Fibroblast of lung (primary cell): ENCODE measurements at regions not wholly inside any gene's neighbourhood (a gene's known extent, or its start where the extent isn't known, plus 50 kb on each side); places are given as distances from the start of the nearest gene placed in this dataset.

Experiments
- DNase-seq, 2 donors: peaks; one replicate each; pipeline versions ENCODE4 v3.0.0 to v3.0.0-alpha.2; 2010; ENCODE audit warnings: low read depth in 2 of 2
- H2AFZ ChIP-seq: 2 replicates; pipeline ENCODE4 v1.5.1; 2012; ENCODE audit warnings: low read length, control low read depth, inconsistent platforms
- H3K27ac ChIP-seq: 2 replicates; pipeline ENCODE4 v1.5.1; 2011; ENCODE audit warnings: low read length, control low read depth; ENCODE audit not compliant: insufficient read depth
- H3K27me3 ChIP-seq: 2 replicates; pipeline ENCODE4 v1.5.1; 2011; ENCODE audit warnings: mild to moderate bottlenecking, low read length; ENCODE audit not compliant: control insufficient read depth, insufficient read depth
- H3K36me3 ChIP-seq: 2 replicates; pipeline ENCODE4 v1.5.1; 2011; ENCODE audit warnings: low read length; ENCODE audit not compliant: control insufficient read depth, insufficient read depth
- H3K4me1 ChIP-seq: 2 replicates; pipeline ENCODE4 v1.5.1; 2011; ENCODE audit warnings: low read length; ENCODE audit not compliant: control insufficient read depth, insufficient read depth; ENCODE audit errors: extremely low read depth
- H3K4me2 ChIP-seq: 2 replicates; pipeline ENCODE4 v1.5.1; 2011; ENCODE audit warnings: low read length, control low read depth; ENCODE audit not compliant: insufficient read depth; ENCODE audit errors: extremely low read depth
- H3K4me3 ChIP-seq, 4 experiments: fragments of 200-600 bp in 1 of 4; sonication (generic) in 1 of 4; replicated peaks in 1 of 4; 2 replicates each; pipeline ENCODE4 v1.5.1; 2011 to 2016; ENCODE audit warnings: low read length in 4 of 4, low read depth in 3 of 4, mild to moderate bottlenecking in 3 of 4, control low read depth in 2 of 4, inconsistent platforms in 1 of 4, mixed read lengths in 1 of 4; ENCODE audit not compliant: insufficient read depth in 1 of 4; ENCODE audit errors: control extremely low read depth in 1 of 4
- H3K79me2 ChIP-seq: 2 replicates; pipeline ENCODE4 v1.5.1; 2012; ENCODE audit warnings: mild to moderate bottlenecking, low read length, inconsistent platforms; ENCODE audit not compliant: control insufficient read depth, insufficient read depth
- H3K9ac ChIP-seq: 2 replicates; pipeline ENCODE4 v1.5.1; 2011; ENCODE audit warnings: mild to moderate bottlenecking, low read length, control low read depth; ENCODE audit not compliant: insufficient read depth
- H3K9me3 ChIP-seq: 2 replicates; pipeline ENCODE4 v1.5.1; 2012; ENCODE audit warnings: low read depth, low read length; ENCODE audit not compliant: control insufficient read depth, insufficient read depth
- H4K20me1 ChIP-seq: 2 replicates; pipeline ENCODE4 v1.5.1; 2011; ENCODE audit warnings: low read length; ENCODE audit not compliant: control insufficient read depth, insufficient read depth; ENCODE audit errors: extremely low read depth
- EZH2 ChIP-seq: IDR thresholded peaks from 2 replicates; pipeline ENCODE4 v1.5.1; 2012; ENCODE audit warnings: low read length, control low read depth, mild to moderate bottlenecking; ENCODE audit errors: missing control alignments
- TF ChIP-seq, protein P1 (sequence below), 2 donors: IDR thresholded peaks in 1 of 2; conservative IDR thresholded peaks in 1 of 2; 1 replicate in 1 of 2; 2 replicates in 1 of 2; pipeline ENCODE4 v1.5.1; 2011 to 2012; ENCODE audit warnings: low read length in 2 of 2, control low read depth in 1 of 2, inconsistent platforms in 1 of 2, low read depth in 1 of 2, mild to moderate bottlenecking in 1 of 2

DNA sequence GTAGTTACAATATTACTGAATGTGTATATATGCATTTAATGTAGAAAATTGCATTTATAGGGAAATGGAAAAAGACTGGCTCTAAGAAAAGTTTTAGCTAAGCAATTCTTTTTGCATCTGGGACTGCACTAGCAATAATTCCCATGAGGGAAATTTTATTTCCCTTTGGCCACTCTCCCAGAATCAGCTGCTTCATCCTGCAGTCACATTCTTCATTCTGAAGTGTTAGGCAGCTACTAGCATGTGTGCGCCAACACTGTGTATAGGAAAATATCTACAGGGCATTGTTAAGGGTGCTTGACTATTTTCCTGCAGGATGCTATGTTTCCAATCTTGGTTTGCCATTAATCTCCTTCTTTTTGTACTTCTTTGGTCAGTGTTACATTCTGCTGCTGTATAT, 312.8 kb upstream of the PCDH20 start:
- no peaks in the 10 kb centered on the region for H3K4me1 ChIP-seq
- H3K4me2 ChIP-seq, result no peak overlapping the region
- no peaks in the 10 kb centered on the region for H3K9me3 ChIP-seq
- H4K20me1 ChIP-seq, result no peaks in the 10 kb centered on the region
- H3K36me3 ChIP-seq, result no peaks in the 10 kb centered on the region
- no peaks in the 10 kb centered on the region for H3K79me2 ChIP-seq
- H3K4me3 ChIP-seq, result no peak overlapping the region
- H3K9ac ChIP-seq, result no peak overlapping the region
- no peak overlapping the region for H2AFZ ChIP-seq
- no peaks in the 10 kb centered on the region for H3K27me3 ChIP-seq
- no peak for TF ChIP-seq EZH2
- TF ChIP-seq, protein P1, sequence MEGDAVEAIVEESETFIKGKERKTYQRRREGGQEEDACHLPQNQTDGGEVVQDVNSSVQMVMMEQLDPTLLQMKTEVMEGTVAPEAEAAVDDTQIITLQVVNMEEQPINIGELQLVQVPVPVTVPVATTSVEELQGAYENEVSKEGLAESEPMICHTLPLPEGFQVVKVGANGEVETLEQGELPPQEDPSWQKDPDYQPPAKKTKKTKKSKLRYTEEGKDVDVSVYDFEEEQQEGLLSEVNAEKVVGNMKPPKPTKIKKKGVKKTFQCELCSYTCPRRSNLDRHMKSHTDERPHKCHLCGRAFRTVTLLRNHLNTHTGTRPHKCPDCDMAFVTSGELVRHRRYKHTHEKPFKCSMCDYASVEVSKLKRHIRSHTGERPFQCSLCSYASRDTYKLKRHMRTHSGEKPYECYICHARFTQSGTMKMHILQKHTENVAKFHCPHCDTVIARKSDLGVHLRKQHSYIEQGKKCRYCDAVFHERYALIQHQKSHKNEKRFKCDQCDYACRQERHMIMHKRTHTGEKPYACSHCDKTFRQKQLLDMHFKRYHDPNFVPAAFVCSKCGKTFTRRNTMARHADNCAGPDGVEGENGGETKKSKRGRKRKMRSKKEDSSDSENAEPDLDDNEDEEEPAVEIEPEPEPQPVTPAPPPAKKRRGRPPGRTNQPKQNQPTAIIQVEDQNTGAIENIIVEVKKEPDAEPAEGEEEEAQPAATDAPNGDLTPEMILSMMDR (conservative IDR thresholded peaks at IDR 0.05 in 1 of 2, IDR thresholded peaks at IDR 0.05 in 1 of 2; ENCODE audit: low read depth in 1 of 2, low read length in 2 of 2), result no peak
- DNase-seq, result peak; percentile 48 to 65
- no peak overlapping the region for H3K27ac ChIP-seq

DNA sequence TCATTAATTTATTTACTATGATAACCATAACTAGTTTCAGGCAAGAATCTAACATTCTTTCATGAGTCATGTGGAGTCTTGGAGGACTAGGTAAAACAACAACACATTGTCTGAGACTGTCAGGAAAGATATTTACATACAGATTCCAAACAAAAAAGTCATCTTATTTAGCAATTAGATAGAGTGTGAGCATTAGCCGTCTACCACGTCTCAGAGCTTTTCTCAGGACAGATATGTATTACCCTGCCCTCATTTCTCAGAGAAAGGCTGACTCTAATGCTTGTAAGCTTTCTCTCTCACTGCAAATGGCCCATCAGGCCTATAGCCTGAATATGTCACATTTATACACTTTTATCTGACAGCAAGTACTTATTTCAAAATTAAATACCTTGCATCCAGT, 312.1 kb upstream of the PCDH20 start:
- Histone ChIP-seq H2AFZ (no peak overlapping the region), H3K9ac (no peak overlapping the region), H3K36me3 (no peaks in the 10 kb centered on the region), H3K4me3 (no peak overlapping the region), H4K20me1 (no peaks in the 10 kb centered on the region), H3K4me1 (no peaks in the 10 kb centered on the region), H3K79me2 (no peaks in the 10 kb centered on the region), H3K4me2 (no peak overlapping the region), H3K27me3 (no peaks in the 10 kb centered on the region), H3K9me3 (no peaks in the 10 kb centered on the region), H3K27ac (no peak overlapping the region)
- TF ChIP-seq, protein P1 (conservative IDR thresholded peaks at IDR 0.05 in 1 of 2, IDR thresholded peaks at IDR 0.05 in 1 of 2; ENCODE audit: low read depth in 1 of 2, low read length in 2 of 2), result no peak
- no peak for TF ChIP-seq EZH2
- peak in 1 of 2 donors; percentile 57 for DNase-seq

DNA sequence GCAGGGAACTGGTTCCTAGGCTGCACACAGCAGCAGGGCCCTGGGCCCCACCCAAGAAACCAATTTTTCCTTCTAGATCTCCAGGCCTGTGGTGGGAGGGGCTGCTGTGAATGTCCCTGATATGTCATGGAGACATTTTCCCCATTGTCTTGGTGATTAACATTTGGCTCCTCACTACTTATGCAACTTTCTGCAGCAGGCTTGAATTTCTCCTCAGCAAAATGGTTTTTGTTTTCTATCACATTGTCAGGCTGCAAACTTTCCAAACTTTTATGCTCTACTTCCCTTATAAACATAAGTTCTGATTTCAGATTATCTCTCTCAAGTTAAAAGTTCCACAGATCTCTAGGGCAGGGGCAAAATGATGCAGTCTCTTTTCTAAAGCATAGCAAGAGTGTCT, 310.2 kb upstream of the PCDH20 start:
- H3K9me3 ChIP-seq, result no peaks in the 10 kb centered on the region
- H3K27me3 ChIP-seq, result no peaks in the 10 kb centered on the region
- DNase-seq, result no peak
- no peaks in the 10 kb centered on the region for H4K20me1 ChIP-seq
- no peak overlapping the region for H3K4me2 ChIP-seq
- no peaks in the 10 kb centered on the region for H3K36me3 ChIP-seq
- no peak overlapping the region for H2AFZ ChIP-seq
- no peak overlapping the region for H3K27ac ChIP-seq
- no peaks in the 10 kb centered on the region for H3K4me1 ChIP-seq
- H3K4me3 ChIP-seq, result no peak overlapping the region
- no peak overlapping the region for H3K9ac ChIP-seq
- H3K79me2 ChIP-seq, result no peaks in the 10 kb centered on the region
- TF ChIP-seq EZH2, result no peak
- TF ChIP-seq, protein P1 (conservative IDR thresholded peaks at IDR 0.05 in 1 of 2, IDR thresholded peaks at IDR 0.05 in 1 of 2; ENCODE audit: low read depth in 1 of 2, low read length in 2 of 2), result no peak
